Colonic mucosa (tissue), 4 donors: ENCODE measurements at regions not wholly inside any gene's neighbourhood (a gene's known extent, or its start where the extent isn't known, plus 50 kb on each side); places are given as distances from the start of the nearest gene placed in this dataset.

Source experiments
- DNase-seq: peaks from one replicate; pipeline ENCODE4 v3.0.0-alpha.2; 2020
- H3K27ac ChIP-seq: fragments of 200-600 bp; one replicate; pipeline ENCODE4 v1.8.0; 2021
- H3K27me3 ChIP-seq: fragments of 200-600 bp; one replicate; pipeline ENCODE4 v1.8.0; 2021
- H3K36me3 ChIP-seq: fragments of 200-600 bp; one replicate; pipeline ENCODE4 v1.8.0; 2021
- H3K4me1 ChIP-seq: fragments of 200-600 bp; one replicate; pipeline ENCODE4 v1.8.0; 2021; ENCODE audit warnings: mild to moderate bottlenecking
- H3K4me3 ChIP-seq: fragments of 200-600 bp; one replicate; pipeline ENCODE4 v1.8.0; 2021
- H3K9ac ChIP-seq, 2 donors: one replicate each; pipeline ENCODE4 v1.7.0; 2013; ENCODE audit warnings: control low read depth in 2 of 2, low read depth in 2 of 2, low read length in 2 of 2
- H3K9me3 ChIP-seq: fragments of 200-600 bp; one replicate; pipeline ENCODE4 v1.8.0; 2021
- CTCF ChIP-seq: fragments of 200-600 bp; IDR thresholded peaks from one replicate; pipeline ENCODE4 v1.8.0; 2022; ENCODE audit warnings: antibody characterized with exemption, mild to moderate bottlenecking
- intact Hi-C: fragments of 100-400 bp; cut with DNase I; formaldehyde crosslinking; loops from one replicate; pipeline ENCODE4 v1.14.1; 2022
- donor health status: healthy.
- donor health status: DM: no; HTN: no; CAD: no.
- donor health status: DM: no; HTN: no; CAD: no.

- no peak overlapping the region for H3K9ac ChIP-seq
- H3K27ac ChIP-seq, result no peak overlapping the region
- intact Hi-C loops, result no loop called here
- no peaks in the 10 kb centered on the region for H3K4me1 ChIP-seq
- DNase-seq, result no peak
- H3K4me3 ChIP-seq, result no peak overlapping the region
- no peaks in the 10 kb centered on the region for H3K36me3 ChIP-seq
- H3K27me3 ChIP-seq, result no peaks in the 10 kb centered on the region
- no peak for TF ChIP-seq CTCF
- no peaks in the 10 kb centered on the region for H3K9me3 ChIP-seq
These were observed 162.5 kb upstream of the SMIM23 start for GRCh38 chr5:171623107-171623506.

GRCh38 chr5:171623551-171624097 lies 162.0 kb upstream of the SMIM23 start:
- H3K9ac ChIP-seq, result no peak overlapping the region
- no peak overlapping the region for H3K4me3 ChIP-seq
- no peaks in the 10 kb centered on the region for H3K9me3 ChIP-seq
- no peak overlapping the region for H3K27ac ChIP-seq
- H3K36me3 ChIP-seq, result no peaks in the 10 kb centered on the region
- DNase-seq, result no peak
- H3K4me1 ChIP-seq, result no peaks in the 10 kb centered on the region
- no peaks in the 10 kb centered on the region for H3K27me3 ChIP-seq
- intact Hi-C loops, result no loop called here
- TF ChIP-seq CTCF, result no peak

- TF ChIP-seq CTCF, result no peak
- H3K4me3 ChIP-seq, result no peak overlapping the region
- no peak overlapping the region for H3K9ac ChIP-seq
- no peaks in the 10 kb centered on the region for H3K36me3 ChIP-seq
- no peaks in the 10 kb centered on the region for H3K27me3 ChIP-seq
- DNase-seq, result no peak
- intact Hi-C loops, result no loop called here
- no peak overlapping the region for H3K27ac ChIP-seq
- H3K9me3 ChIP-seq, result no peaks in the 10 kb centered on the region
- H3K4me1 ChIP-seq, result no peaks in the 10 kb centered on the region
These were observed 161.2 kb upstream of the SMIM23 start for GRCh38 chr5:171624396-171624795.

GRCh38 chr5:171625646-171626045 lies 160.0 kb upstream of the SMIM23 start:
- H3K4me3 ChIP-seq, result no peak overlapping the region
- H3K36me3 ChIP-seq, result no peaks in the 10 kb centered on the region
- intact Hi-C loops, result no loop called here
- no peak for TF ChIP-seq CTCF
- no peaks in the 10 kb centered on the region for H3K4me1 ChIP-seq
- no peaks in the 10 kb centered on the region for H3K9me3 ChIP-seq
- no peaks in the 10 kb centered on the region for H3K27me3 ChIP-seq
- H3K9ac ChIP-seq, result no peak overlapping the region
- H3K27ac ChIP-seq, result no peak overlapping the region
- no peak for DNase-seq

GRCh38 chr5:171627936-171628632 lies 157.5 kb upstream of the SMIM23 start:
- intact Hi-C loops, result no loop called here
- DNase-seq, result no peak
- H3K4me3 ChIP-seq, result no peak overlapping the region
- no peaks in the 10 kb centered on the region for H3K4me1 ChIP-seq
- no peak for TF ChIP-seq CTCF
- no peak overlapping the region for H3K9ac ChIP-seq
- H3K36me3 ChIP-seq, result no peaks in the 10 kb centered on the region
- no peak overlapping the region for H3K27ac ChIP-seq
- H3K9me3 ChIP-seq, result no peaks in the 10 kb centered on the region
- H3K27me3 ChIP-seq, result no peaks in the 10 kb centered on the region
